GM12874 (cell line): ENCODE measurements at regions not wholly inside any gene's neighbourhood (a gene's known extent, or its start where the extent isn't known, plus 50 kb on each side); places are given as distances from the start of the nearest gene placed in this dataset.

Experiments used
- TF ChIP-seq, protein P1 (sequence below): IDR thresholded peaks from 2 replicates; pipeline ENCODE4 v1.5.1; 2011; ENCODE audit warnings: low read depth, mild to moderate bottlenecking, control low read depth, low read length, moderate library complexity; ENCODE audit not compliant: insufficient read depth

DNA sequence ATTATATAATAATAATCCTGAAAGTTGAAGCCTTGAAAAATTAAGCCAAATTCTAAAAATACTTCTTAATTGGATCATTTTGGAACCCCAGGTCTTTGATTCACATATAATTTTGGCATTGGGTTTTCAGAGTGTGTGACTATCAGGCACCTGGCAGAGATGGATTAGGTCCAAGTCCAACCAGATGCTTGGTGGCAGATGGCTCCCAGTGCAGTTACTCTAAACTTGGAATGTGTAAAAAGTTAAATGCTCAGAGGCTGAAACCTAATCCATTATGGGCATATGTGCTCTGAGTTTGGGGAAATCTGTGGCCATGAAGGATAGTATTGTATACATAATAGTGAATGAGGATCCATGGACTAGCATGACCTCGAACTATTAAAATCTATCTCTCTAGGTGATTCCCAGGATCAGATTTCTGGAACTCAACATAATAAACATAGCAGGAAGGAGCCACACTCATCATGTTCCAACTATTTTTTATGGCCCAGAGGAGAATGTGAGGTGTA lies 333.0 kb downstream of the RPRM start:
- TF ChIP-seq, protein P1, sequence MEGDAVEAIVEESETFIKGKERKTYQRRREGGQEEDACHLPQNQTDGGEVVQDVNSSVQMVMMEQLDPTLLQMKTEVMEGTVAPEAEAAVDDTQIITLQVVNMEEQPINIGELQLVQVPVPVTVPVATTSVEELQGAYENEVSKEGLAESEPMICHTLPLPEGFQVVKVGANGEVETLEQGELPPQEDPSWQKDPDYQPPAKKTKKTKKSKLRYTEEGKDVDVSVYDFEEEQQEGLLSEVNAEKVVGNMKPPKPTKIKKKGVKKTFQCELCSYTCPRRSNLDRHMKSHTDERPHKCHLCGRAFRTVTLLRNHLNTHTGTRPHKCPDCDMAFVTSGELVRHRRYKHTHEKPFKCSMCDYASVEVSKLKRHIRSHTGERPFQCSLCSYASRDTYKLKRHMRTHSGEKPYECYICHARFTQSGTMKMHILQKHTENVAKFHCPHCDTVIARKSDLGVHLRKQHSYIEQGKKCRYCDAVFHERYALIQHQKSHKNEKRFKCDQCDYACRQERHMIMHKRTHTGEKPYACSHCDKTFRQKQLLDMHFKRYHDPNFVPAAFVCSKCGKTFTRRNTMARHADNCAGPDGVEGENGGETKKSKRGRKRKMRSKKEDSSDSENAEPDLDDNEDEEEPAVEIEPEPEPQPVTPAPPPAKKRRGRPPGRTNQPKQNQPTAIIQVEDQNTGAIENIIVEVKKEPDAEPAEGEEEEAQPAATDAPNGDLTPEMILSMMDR = no peak

DNA sequence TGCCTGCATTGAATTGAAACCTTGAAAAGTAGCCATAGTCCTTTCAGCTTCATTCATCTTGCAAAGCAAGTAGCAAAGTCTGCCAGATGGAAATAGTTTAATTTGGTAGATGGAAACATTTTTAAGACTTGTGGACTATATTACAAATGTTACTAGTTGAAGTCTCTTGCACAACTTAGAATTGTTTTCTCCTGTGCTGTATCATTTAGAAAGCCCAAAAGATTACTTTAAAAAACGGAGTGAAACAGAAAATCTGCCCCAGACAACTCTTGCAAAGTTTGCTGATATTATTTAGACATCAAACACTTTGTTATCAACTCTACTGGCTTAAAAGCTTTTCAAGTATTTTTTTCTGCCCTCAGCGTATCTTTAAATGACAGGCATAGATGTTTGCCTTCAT lies 335.0 kb downstream of the RPRM start:
- TF ChIP-seq, protein P1 = no peak

DNA sequence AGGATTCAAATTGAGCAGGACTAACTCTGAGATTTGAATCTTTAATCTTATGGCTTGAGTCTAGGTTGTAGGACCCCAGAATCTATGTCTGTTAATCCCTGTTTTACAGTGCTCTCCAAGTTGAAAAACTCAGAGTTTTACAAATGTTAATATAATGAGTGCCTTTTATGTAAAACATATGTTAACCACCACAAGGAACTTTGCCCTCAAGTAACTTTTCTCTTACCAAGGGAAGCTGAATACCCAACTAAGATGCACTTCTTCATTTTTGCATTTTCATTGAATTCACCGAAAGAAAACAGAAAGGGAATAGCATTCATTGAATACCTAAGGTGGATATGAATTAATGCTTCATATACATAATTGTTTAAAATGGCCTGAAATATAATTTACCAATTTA lies 338.1 kb downstream of the RPRM start:
- TF ChIP-seq, protein P1 = no peak

DNA sequence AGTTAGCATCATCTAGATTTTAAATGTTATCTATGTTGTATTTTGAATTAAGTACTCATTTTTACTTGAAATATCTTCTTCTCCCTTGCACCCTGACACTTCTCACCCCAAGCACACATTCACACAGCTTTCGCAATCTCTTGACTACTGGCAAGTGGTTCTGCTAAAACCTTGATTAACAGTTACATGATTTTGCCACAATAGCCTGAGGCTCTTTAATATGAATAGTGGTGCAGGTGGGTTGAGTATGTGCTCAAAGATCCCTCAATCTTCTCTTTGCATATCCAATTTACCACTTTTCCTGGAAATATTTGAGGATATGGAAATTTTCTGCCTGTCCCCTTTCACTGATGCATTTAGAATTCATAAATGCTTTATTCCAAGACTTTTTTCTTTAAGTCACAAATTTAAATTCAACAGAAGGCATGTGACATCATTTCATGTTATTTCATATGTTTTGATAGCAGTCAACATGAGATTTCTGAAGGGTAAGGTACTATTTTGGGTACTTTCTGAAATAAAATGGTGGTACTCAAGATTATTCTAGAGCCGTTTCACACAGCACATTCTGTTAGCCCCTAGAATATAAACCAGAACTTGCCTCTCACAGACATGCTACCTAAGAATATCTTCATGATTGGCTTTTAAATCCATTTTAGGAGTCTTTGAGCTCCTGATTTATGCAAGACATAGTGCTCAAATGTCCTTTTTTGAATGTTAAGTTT lies 339.7 kb downstream of the RPRM start:
- TF ChIP-seq, protein P1 = no peak

DNA sequence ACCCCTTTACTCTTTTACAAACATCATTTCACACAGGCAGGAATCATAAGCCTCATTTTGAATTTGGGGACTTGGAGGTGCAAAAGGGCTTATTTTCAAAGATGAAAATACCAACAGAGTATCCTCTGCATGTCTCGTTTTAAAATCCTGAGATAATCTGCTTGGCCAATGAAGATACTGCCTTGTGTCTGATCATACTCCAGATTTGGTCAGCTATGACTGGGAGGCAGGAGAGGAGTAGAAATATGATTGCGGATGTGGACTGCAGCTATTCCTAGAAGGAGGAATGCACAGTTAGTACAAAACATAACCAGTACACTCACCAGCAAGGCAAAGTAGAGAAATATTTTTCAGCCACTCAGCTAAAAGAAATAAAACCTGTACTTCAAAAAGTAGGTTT lies 342.3 kb downstream of the RPRM start:
- TF ChIP-seq, protein P1 = no peak

DNA sequence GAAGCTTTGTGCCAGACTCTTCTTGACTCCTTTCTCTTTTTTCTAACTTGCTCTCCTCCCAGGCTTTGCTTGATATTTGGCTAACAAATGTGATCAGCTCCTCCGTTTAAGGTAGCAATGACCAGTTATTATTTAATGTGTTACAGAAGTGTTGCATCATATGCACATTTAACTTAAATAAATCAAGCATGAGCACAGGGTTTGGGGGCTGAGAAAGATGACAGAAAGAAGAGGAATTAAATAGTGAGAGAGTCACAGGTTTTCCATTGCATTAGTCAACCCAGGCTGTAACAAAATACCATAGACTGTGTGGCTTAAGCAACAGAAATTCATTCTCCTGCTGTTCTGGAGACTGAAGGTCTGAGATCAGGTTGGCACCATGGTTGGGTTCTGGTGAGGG lies 343.8 kb downstream of the RPRM start:
- TF ChIP-seq, protein P1 = no peak

DNA sequence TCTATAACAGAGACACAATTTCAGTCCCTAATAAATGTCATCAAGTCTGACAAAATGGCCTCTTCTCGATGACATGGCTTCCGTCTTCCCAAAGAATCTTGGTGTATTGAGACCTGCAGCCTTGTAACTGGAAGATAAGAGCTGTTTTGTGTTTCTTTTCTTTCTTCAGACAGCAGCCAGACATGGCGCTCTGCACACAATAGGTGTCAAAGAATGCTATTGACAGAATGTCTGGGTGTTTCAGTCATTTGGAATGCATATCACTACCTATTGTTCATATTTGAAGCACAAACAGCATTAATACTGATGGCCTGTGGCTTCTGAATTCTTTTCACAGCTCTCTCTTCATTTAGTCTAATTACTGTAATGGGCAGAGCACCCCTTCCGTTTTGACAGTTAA lies 344.8 kb downstream of the RPRM start:
- TF ChIP-seq, protein P1 = no peak
